Upper lobe of left lung (tissue), 4 donors: ENCODE measurements at regions not wholly inside any gene's neighbourhood (a gene's known extent, or its start where the extent isn't known, plus 50 kb on each side); places are given as distances from the start of the nearest gene placed in this dataset.

Experiments
- EP300 ChIP-seq, 4 donors: sonication (generic); formaldehyde crosslinking; IDR thresholded peaks; one replicate each; pipeline ENCODE4 v1.5.1; 2017; ENCODE audit warnings: antibody characterized with exemption in 4 of 4, control low read depth in 2 of 4
- POLR2AphosphoS5 ChIP-seq, 2 donors: sonication (generic); formaldehyde crosslinking; IDR thresholded peaks; one replicate each; pipeline ENCODE4 v1.5.1; 2017; ENCODE audit warnings: antibody characterized with exemption in 2 of 2
- TF ChIP-seq, protein P1 (sequence below), 6 experiments: fragments of 450-650 bp in 4 of 6; fragments of 200-600 bp in 2 of 6; sonication (generic) in 2 of 6; IDR thresholded peaks; one replicate each; pipeline ENCODE4 v1.5.1; 2016 to 2019; ENCODE audit warnings: antibody characterized with exemption in 6 of 6

DNA sequence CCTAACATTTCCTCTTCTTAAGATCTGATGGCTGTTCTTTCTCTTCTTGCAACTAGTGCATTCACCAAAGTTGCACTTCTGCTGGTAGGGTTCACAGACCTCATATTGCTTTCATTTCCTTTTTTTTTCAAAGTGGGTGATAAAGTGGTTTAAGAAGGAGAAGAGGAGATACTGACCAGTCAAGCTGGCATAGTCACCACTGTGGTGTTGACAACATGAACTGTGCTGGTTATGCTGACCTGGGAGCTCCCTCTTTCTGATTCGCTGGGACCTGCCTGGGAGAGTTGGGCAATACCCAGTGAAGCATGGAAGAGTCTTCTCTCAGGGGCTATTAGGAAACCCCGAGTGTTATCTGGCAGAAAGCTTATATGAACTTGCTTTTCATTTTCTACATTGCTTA lies 222.9 kb downstream of the SLITRK5 start:
- TF ChIP-seq, protein P1, sequence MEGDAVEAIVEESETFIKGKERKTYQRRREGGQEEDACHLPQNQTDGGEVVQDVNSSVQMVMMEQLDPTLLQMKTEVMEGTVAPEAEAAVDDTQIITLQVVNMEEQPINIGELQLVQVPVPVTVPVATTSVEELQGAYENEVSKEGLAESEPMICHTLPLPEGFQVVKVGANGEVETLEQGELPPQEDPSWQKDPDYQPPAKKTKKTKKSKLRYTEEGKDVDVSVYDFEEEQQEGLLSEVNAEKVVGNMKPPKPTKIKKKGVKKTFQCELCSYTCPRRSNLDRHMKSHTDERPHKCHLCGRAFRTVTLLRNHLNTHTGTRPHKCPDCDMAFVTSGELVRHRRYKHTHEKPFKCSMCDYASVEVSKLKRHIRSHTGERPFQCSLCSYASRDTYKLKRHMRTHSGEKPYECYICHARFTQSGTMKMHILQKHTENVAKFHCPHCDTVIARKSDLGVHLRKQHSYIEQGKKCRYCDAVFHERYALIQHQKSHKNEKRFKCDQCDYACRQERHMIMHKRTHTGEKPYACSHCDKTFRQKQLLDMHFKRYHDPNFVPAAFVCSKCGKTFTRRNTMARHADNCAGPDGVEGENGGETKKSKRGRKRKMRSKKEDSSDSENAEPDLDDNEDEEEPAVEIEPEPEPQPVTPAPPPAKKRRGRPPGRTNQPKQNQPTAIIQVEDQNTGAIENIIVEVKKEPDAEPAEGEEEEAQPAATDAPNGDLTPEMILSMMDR (IDR thresholded peaks at IDR 0.05), result no peak
- TF ChIP-seq EP300 (IDR thresholded peaks at IDR 0.05) (no peak), POLR2AphosphoS5 (IDR thresholded peaks at IDR 0.05) (no peak)
